KMS-11 (cell line): ENCODE measurements at regions not wholly inside any gene's neighbourhood (a gene's known extent, or its start where the extent isn't known, plus 50 kb on each side); places are given as distances from the start of the nearest gene placed in this dataset.

ENCODE experiments used
- H2AFZ ChIP-seq: fragments of 200-600 bp; sonication (generic); 2 replicates; pipeline ENCODE4 v1.6.1; 2016; ENCODE audit warnings: antibody characterized with exemption, mixed run types, low read depth
- H3K27ac ChIP-seq: fragments of 200-600 bp; sonication (generic); 2 replicates; pipeline ENCODE4 v1.6.1; 2016; ENCODE audit warnings: mild to moderate bottlenecking, mixed run types
- H3K27me3 ChIP-seq: fragments of 200-600 bp; sonication (generic); 2 replicates; pipeline ENCODE4 v1.6.1; 2017; ENCODE audit warnings: mild to moderate bottlenecking, low read depth, mixed run types, moderate library complexity; ENCODE audit not compliant: insufficient read depth
- H3K36me3 ChIP-seq: fragments of 200-600 bp; sonication (generic); 2 replicates; pipeline ENCODE4 v1.6.1; 2017; ENCODE audit warnings: mild to moderate bottlenecking, mixed run types; ENCODE audit not compliant: insufficient read depth
- H3K4me1 ChIP-seq: fragments of 200-600 bp; sonication (generic); 2 replicates; pipeline ENCODE4 v1.6.1; 2016; ENCODE audit warnings: mild to moderate bottlenecking, low read depth, mixed run types; ENCODE audit not compliant: poor library complexity, severe bottlenecking
- H3K4me2 ChIP-seq: fragments of 200-600 bp; sonication (generic); 2 replicates; pipeline ENCODE4 v1.7.0; 2016; ENCODE audit warnings: mild to moderate bottlenecking, mixed run types
- H3K4me3 ChIP-seq: fragments of 200-600 bp; sonication (generic); IDR thresholded peaks from 2 replicates; pipeline ENCODE4 v1.6.1; 2017; ENCODE audit warnings: low read depth, low read length, mixed read lengths; ENCODE audit not compliant: insufficient read depth
- H3K79me2 ChIP-seq: fragments of 200-600 bp; sonication (generic); 2 replicates; pipeline ENCODE4 v1.6.1; 2016; ENCODE audit warnings: low read depth, mixed run types; ENCODE audit not compliant: insufficient read depth
- H3K9ac ChIP-seq: fragments of 200-600 bp; sonication (generic); 2 replicates; pipeline ENCODE4 v1.6.1; 2016; ENCODE audit warnings: mild to moderate bottlenecking, mixed run types
- H4K20me1 ChIP-seq: fragments of 200-600 bp; sonication (generic); 2 replicates; pipeline ENCODE4 v1.6.1; 2016; ENCODE audit warnings: mild to moderate bottlenecking, mixed run types; ENCODE audit not compliant: insufficient read depth
- CTCF ChIP-seq: fragments of 200-600 bp; sonication (generic); conservative IDR thresholded peaks from 2 replicates; pipeline ENCODE4 v1.6.1; 2017; ENCODE audit warnings: low read depth, mild to moderate bottlenecking, antibody characterized with exemption, low read length, moderate library complexity, mixed read lengths

GRCh38 chr2:56757884-56758545 is 574.2 kb downstream of the CCDC85A start:
- Histone ChIP-seq H3K79me2 (no peaks in the 10 kb centered on the region), H3K4me1 (peaks cover 36% of the 10 kb centered on the region), H3K9ac (no peak overlapping the region), H3K27ac (no peak overlapping the region), H3K4me3 (no peak overlapping the region), H3K27me3 (no peaks in the 10 kb centered on the region), H3K4me2 (no peak overlapping the region), H4K20me1 (no peaks in the 10 kb centered on the region), H2AFZ (no peak overlapping the region), H3K36me3 (no peaks in the 10 kb centered on the region)
- no peak for TF ChIP-seq CTCF

GRCh38 chr2:56763683-56764082 is 579.9 kb downstream of the CCDC85A start:
- Histone ChIP-seq H3K4me1 (no peaks in the 10 kb centered on the region), H3K36me3 (no peaks in the 10 kb centered on the region), H2AFZ (no peak overlapping the region), H3K4me3 (no peak overlapping the region), H3K9ac (no peak overlapping the region), H3K79me2 (no peaks in the 10 kb centered on the region), H3K27me3 (no peaks in the 10 kb centered on the region), H3K4me2 (no peak overlapping the region), H4K20me1 (no peaks in the 10 kb centered on the region), H3K27ac (no peak overlapping the region)
- no peak for TF ChIP-seq CTCF

GRCh38 chr2:56768973-56769372 is 585.2 kb downstream of the CCDC85A start:
- Histone ChIP-seq H3K9ac (no peak overlapping the region), H3K36me3 (no peaks in the 10 kb centered on the region), H3K27ac (no peak overlapping the region), H3K4me1 (no peaks in the 10 kb centered on the region), H3K4me2 (no peak overlapping the region), H3K27me3 (no peaks in the 10 kb centered on the region), H3K4me3 (no peak overlapping the region), H2AFZ (no peak overlapping the region), H3K79me2 (no peaks in the 10 kb centered on the region), H4K20me1 (no peaks in the 10 kb centered on the region)
- TF ChIP-seq CTCF: no peak

- H3K27me3 ChIP-seq: no peaks in the 10 kb centered on the region
- H3K36me3 ChIP-seq: no peaks in the 10 kb centered on the region
- TF ChIP-seq CTCF: no peak
- H3K4me3 ChIP-seq: no peak overlapping the region
- no peaks in the 10 kb centered on the region for H4K20me1 ChIP-seq
- H3K9ac ChIP-seq: no peak overlapping the region
- no peak overlapping the region for H2AFZ ChIP-seq
- H3K79me2 ChIP-seq: no peaks in the 10 kb centered on the region
- no peaks in the 10 kb centered on the region for H3K4me1 ChIP-seq
- no peak overlapping the region for H3K4me2 ChIP-seq
- no peak overlapping the region for H3K27ac ChIP-seq
Observed at GRCh38 chr2:56770490-56770889, 586.7 kb downstream of the CCDC85A start.
